Activated T-cell treated with anti-CD3 and anti-CD28 coated beads for 4 hours (primary cell): ENCODE measurements at regions not wholly inside any gene's neighbourhood (a gene's known extent, or its start where the extent isn't known, plus 50 kb on each side); places are given as distances from the start of the nearest gene placed in this dataset.
"Not testable (repeated sequence)": the region's sequence is repeated elsewhere in the genome, so short reads cannot be mapped to it uniquely, and the experiment has no call there.

Source experiments
- DNase-seq: peaks from one replicate; pipeline ENCODE4 v3.0.0-alpha.2; 2020

GRCh38 chr12:46084666-46085631 lies 94.6 kb upstream of the SCAF11 start:
- no peak for DNase-seq

GRCh38 chr12:46082490-46083200 lies 92.3 kb upstream of the SCAF11 start:
- DNase-seq = no peak

GRCh38 chr12:46073321-46073720 lies 82.9 kb upstream of the SCAF11 start:
- DNase-seq = no peak

GRCh38 chr12:46071769-46072624 lies 81.6 kb upstream of the SCAF11 start:
- DNase-seq = peak; percentile 48

- no peak for DNase-seq
Measured at GRCh38 chr12:46071335-46071734, 81.0 kb upstream of the SCAF11 start.

- no peak for DNase-seq
Measured at GRCh38 chr12:46067094-46067493, 76.7 kb upstream of the SCAF11 start.

- DNase-seq = no peak
Measured at GRCh38 chr12:46065412-46066166, 75.2 kb upstream of the SCAF11 start.

- no peak for DNase-seq
Measured at GRCh38 chr12:46064548-46064947, 74.2 kb upstream of the SCAF11 start.

- not testable (repeated sequence) for DNase-seq
Measured at GRCh38 chr12:46058697-46059096, 68.3 kb upstream of the SCAF11 start.

GRCh38 chr12:46050805-46051204 lies 60.4 kb upstream of the SCAF11 start:
- no peak for DNase-seq

- no peak for DNase-seq
Measured at GRCh38 chr12:46049665-46050064, 59.3 kb upstream of the SCAF11 start.

GRCh38 chr12:46046436-46046835 lies 56.1 kb upstream of the SCAF11 start:
- no peak for DNase-seq

GRCh38 chr12:46043972-46044520 lies 53.7 kb upstream of the SCAF11 start:
- no peak for DNase-seq
